ENCODE measurements at regions not wholly inside any gene's neighbourhood (a gene's known extent, or its start where the extent isn't known, plus 50 kb on each side); places are given as distances from the start of the nearest gene placed in this dataset.

DNA sequence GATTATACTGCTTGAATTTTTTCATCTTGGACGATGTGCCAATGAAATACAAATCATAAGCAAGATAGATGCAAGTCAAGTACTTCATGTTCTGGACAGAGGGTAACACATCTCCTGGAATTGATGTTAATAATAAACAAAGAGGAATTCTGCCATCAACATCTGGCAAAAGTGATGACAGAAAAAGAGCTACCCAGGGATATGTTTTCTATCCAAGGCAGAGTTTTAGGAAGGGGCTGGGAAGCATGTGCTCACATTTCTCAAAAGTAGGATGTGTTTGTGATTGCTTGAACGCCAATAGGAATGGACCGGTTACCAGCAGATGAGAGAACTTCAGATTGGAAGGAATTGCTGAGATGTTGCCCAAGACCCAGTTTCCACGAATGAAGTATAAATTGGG lies 242.6 kb upstream of the AGTR1 start:
- TF ChIP-seq, protein P1, sequence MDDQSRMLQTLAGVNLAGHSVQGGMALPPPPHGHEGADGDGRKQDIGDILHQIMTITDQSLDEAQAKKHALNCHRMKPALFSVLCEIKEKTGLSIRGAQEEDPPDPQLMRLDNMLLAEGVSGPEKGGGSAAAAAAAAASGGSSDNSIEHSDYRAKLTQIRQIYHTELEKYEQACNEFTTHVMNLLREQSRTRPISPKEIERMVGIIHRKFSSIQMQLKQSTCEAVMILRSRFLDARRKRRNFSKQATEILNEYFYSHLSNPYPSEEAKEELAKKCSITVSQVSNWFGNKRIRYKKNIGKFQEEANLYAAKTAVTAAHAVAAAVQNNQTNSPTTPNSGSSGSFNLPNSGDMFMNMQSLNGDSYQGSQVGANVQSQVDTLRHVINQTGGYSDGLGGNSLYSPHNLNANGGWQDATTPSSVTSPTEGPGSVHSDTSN (IDR thresholded peaks at IDR 0.05), result no peak
- TF ChIP-seq SREBF2 (IDR thresholded peaks at IDR 0.05), result no peak
- TF ChIP-seq, protein P2, sequence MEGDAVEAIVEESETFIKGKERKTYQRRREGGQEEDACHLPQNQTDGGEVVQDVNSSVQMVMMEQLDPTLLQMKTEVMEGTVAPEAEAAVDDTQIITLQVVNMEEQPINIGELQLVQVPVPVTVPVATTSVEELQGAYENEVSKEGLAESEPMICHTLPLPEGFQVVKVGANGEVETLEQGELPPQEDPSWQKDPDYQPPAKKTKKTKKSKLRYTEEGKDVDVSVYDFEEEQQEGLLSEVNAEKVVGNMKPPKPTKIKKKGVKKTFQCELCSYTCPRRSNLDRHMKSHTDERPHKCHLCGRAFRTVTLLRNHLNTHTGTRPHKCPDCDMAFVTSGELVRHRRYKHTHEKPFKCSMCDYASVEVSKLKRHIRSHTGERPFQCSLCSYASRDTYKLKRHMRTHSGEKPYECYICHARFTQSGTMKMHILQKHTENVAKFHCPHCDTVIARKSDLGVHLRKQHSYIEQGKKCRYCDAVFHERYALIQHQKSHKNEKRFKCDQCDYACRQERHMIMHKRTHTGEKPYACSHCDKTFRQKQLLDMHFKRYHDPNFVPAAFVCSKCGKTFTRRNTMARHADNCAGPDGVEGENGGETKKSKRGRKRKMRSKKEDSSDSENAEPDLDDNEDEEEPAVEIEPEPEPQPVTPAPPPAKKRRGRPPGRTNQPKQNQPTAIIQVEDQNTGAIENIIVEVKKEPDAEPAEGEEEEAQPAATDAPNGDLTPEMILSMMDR (IDR thresholded peaks at IDR 0.05), result no peak
- no peak for TF ChIP-seq RARB (CRISPR knock-in tag; IDR thresholded peaks at IDR 0.05)
- TF ChIP-seq, protein P3, sequence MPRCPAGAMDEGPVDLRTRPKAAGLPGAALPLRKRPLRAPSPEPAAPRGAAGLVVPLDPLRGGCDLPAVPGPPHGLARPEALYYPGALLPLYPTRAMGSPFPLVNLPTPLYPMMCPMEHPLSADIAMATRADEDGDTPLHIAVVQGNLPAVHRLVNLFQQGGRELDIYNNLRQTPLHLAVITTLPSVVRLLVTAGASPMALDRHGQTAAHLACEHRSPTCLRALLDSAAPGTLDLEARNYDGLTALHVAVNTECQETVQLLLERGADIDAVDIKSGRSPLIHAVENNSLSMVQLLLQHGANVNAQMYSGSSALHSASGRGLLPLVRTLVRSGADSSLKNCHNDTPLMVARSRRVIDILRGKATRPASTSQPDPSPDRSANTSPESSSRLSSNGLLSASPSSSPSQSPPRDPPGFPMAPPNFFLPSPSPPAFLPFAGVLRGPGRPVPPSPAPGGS (IDR thresholded peaks at IDR 0.05), result no peak
